IPS-18a (cell line): ENCODE measurements at regions not wholly inside any gene's neighbourhood (a gene's known extent, or its start where the extent isn't known, plus 50 kb on each side); places are given as distances from the start of the nearest gene placed in this dataset.

Experiments used
- H3K27ac ChIP-seq: one replicate; pipeline ENCODE4 v1.5.1; 2013; ENCODE audit warnings: low read length
- H3K27me3 ChIP-seq: one replicate; pipeline ENCODE4 v1.6.1; 2013; ENCODE audit warnings: mild to moderate bottlenecking, low read length; ENCODE audit not compliant: control insufficient read depth, insufficient read depth
- H3K36me3 ChIP-seq: one replicate; pipeline ENCODE4 v1.6.1; 2013; ENCODE audit warnings: low read depth, low read length; ENCODE audit not compliant: control insufficient read depth
- H3K4me1 ChIP-seq: one replicate; pipeline ENCODE4 v1.6.1; 2013; ENCODE audit warnings: low read depth, low read length; ENCODE audit not compliant: control insufficient read depth
- H3K4me3 ChIP-seq: one replicate; pipeline ENCODE4 v1.5.1; 2013; ENCODE audit warnings: low read length
- H3K9ac ChIP-seq: one replicate; pipeline ENCODE4 v1.6.1; 2013; ENCODE audit warnings: mild to moderate bottlenecking, low read length, moderate library complexity
- H3K9me3 ChIP-seq: one replicate; pipeline ENCODE4 v1.6.1; 2013; ENCODE audit warnings: low read depth, low read length; ENCODE audit not compliant: control insufficient read depth

DNA sequence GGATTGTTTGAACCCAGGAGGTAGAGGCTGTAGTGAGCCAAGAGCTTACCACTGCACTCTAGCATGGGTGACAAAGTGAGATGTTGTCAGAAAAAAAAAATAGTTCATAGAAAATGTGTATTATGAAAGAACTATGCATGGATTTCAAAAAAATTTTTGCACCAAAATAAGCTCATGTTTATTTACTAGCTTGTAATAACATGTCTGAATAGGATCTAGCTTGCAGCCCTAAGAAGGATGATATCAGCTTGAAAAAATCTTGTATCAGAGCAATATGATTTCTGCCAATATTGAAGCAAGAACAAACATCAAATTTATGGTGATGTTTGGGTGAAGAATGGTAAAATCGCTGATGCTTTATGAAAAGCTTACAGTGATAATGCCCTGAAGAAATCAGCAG, 97.0 kb upstream of the RFX8 start:
- H3K36me3 ChIP-seq: no peaks in the 10 kb centered on the region
- H3K9me3 ChIP-seq: no peaks in the 10 kb centered on the region
- H3K4me1 ChIP-seq: no peaks in the 10 kb centered on the region
- H3K27ac ChIP-seq: no peak overlapping the region
- H3K9ac ChIP-seq: no peak overlapping the region
- H3K27me3 ChIP-seq: no peaks in the 10 kb centered on the region
- no peak overlapping the region for H3K4me3 ChIP-seq

DNA sequence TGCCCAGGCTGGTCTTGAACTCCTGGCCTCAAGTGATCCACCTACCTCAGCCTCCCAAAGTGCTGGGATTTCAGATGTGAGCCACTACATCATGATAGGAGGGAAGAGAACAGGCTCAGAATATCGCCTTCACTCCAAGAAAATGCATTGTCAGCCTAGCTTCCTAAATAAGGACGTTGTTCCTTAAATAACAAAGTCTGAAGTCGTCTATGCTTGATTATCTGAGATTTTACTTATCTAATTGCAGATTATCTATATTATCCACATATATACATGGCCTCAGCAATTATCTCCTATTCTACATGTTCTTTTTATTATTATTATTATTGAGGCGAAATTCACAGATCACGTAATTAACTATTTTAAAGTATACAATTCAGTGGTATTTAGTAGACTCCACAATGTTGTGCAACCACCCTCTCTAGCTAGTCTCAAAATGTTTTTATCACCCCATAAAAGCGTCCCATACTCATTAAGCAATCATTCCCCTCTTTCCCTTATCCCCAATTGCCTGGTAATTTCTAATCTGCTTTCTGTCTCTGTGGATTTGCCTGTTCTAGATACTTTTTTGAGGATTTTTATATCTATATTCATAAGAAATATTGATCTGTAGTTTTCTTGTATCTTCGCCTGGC, 95.1 kb upstream of the RFX8 start:
- H3K9me3 ChIP-seq: no peaks in the 10 kb centered on the region
- no peaks in the 10 kb centered on the region for H3K27me3 ChIP-seq
- H3K36me3 ChIP-seq: no peaks in the 10 kb centered on the region
- no peak overlapping the region for H3K4me3 ChIP-seq
- no peak overlapping the region for H3K9ac ChIP-seq
- H3K27ac ChIP-seq: no peak overlapping the region
- H3K4me1 ChIP-seq: peaks cover 9% of the 10 kb centered on the region

DNA sequence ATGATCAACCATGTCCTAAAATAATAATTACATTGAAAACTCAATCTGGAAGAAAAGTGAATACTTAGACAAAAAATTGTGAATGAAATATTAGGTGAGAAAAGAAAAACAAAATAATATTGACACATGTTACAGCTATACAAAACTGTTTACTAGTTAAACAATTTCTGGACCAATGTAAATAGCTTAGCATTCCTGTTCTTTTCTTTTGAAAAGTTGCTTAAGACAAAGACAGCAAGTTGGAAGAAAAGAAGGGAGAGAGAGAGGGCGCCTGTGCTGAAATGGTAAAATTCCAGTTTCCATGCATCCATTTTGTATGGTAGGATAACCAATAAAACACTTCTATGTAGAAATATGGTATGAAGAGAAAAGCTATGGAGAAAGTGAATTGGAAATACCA, 94.1 kb upstream of the RFX8 start:
- Histone ChIP-seq H3K4me3 (no peak overlapping the region), H3K36me3 (no peaks in the 10 kb centered on the region), H3K9ac (no peak overlapping the region), H3K4me1 (peaks cover 9% of the 10 kb centered on the region), H3K27ac (no peak overlapping the region), H3K27me3 (no peaks in the 10 kb centered on the region), H3K9me3 (no peaks in the 10 kb centered on the region)

DNA sequence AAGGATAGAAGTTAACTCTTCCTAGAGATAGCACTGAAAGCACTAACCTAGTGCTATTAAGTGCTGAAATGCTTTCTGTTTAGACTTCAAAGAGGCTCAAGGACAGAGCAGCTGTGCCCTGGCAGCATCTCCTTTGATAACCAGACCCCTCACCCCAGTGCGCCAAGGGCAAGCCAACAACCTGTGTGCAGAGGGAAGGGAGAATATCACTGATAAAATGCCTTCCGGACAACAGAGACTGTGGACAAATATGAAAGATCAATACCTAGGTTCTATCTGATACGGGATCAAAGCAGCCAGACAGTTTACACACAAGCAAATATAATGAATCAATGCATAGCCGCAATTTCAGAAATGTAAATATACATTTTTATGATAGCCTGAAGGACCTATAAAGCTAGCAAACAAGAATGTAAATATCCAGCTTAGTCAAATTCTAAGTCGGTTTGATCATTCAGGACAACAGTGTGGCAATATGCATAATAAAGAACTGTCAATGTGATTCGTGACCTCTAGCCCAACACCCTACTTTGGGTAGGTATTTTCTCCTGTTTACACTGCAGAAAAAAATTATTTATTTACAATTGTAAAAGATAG, 91.8 kb upstream of the RFX8 start:
- no peak overlapping the region for H3K4me3 ChIP-seq
- H3K9ac ChIP-seq: no peak overlapping the region
- no peak overlapping the region for H3K27ac ChIP-seq
- H3K4me1 ChIP-seq: peaks cover 9% of the 10 kb centered on the region
- H3K9me3 ChIP-seq: no peaks in the 10 kb centered on the region
- no peaks in the 10 kb centered on the region for H3K27me3 ChIP-seq
- H3K36me3 ChIP-seq: no peaks in the 10 kb centered on the region

DNA sequence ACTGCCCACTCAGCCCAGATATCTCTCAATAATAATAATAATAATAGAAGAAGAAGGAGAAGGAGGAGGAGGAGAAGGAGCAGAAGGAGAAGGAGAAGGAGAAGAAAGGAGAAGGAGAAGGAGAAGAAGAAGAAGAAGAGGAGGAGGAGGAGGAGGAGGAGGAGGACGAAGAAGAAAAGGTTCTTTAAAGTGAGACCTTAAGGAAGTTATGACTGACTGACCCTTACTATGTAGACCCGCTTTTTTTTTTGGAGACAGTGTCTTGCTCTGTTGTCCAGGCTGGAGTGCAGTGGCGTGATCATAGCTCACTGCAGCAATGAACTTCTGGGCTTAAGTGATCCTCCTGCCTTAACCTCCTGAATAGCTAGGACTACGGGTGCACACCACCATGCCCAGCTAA, 88.9 kb upstream of the RFX8 start:
- Histone ChIP-seq H3K4me3 (no peak overlapping the region), H3K27me3 (no peaks in the 10 kb centered on the region), H3K27ac (no peak overlapping the region), H3K4me1 (peaks cover 9% of the 10 kb centered on the region), H3K9ac (no peak overlapping the region), H3K36me3 (no peaks in the 10 kb centered on the region), H3K9me3 (no peaks in the 10 kb centered on the region)

DNA sequence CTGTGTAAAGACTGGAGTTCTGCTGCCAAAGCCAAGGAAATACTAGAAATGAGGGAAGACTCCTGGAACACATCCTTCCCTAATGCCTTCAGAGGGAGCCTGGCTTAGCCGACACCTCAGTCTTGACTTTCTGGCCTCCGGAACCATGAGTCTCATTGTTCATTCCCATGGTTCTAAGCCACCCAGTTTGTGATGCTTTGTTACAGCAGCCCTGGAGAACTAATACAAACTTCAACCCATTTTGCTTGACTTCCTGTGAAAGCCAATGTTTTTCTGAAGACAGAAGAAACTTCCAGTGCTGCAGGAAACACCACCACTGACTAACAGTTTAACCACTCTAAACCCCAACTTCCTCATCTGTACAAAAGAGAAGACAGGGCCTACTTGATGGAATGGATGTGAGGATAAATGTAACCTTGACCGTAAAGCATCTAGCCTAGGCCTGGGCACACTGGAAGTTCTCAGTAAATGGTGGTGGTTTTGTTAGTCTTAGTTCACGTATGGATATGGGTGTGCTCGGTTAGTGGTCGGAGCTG, 85.9 kb upstream of the RFX8 start:
- Histone ChIP-seq H3K9me3 (no peaks in the 10 kb centered on the region), H3K4me1 (peaks cover 3% of the 10 kb centered on the region), H3K4me3 (no peak overlapping the region), H3K27me3 (no peaks in the 10 kb centered on the region), H3K9ac (no peak overlapping the region), H3K36me3 (no peaks in the 10 kb centered on the region), H3K27ac (no peak overlapping the region)

DNA sequence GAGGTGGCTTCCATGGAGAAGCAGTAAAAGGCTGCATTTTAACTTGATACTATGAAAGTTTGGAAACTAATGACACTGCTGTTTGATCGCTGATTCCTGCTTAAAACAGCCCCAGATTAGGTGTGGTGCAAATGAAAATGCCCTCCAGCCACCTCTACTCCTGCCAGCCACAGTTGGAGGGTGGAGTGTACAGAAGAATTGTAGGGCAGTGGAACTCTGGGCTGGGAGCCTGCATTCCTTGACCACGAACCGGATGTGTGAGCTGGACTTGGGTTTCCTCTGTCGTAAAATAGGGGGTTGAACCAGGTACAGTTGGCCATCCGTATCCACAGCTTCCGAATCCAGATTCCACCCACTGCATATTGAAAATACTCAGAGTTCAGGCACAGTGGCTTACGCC, 84.6 kb upstream of the RFX8 start:
- Histone ChIP-seq H3K4me1 (peaks cover 3% of the 10 kb centered on the region), H3K4me3 (no peak overlapping the region), H3K36me3 (no peaks in the 10 kb centered on the region), H3K27me3 (no peaks in the 10 kb centered on the region), H3K9me3 (no peaks in the 10 kb centered on the region), H3K27ac (no peak overlapping the region), H3K9ac (no peak overlapping the region)

DNA sequence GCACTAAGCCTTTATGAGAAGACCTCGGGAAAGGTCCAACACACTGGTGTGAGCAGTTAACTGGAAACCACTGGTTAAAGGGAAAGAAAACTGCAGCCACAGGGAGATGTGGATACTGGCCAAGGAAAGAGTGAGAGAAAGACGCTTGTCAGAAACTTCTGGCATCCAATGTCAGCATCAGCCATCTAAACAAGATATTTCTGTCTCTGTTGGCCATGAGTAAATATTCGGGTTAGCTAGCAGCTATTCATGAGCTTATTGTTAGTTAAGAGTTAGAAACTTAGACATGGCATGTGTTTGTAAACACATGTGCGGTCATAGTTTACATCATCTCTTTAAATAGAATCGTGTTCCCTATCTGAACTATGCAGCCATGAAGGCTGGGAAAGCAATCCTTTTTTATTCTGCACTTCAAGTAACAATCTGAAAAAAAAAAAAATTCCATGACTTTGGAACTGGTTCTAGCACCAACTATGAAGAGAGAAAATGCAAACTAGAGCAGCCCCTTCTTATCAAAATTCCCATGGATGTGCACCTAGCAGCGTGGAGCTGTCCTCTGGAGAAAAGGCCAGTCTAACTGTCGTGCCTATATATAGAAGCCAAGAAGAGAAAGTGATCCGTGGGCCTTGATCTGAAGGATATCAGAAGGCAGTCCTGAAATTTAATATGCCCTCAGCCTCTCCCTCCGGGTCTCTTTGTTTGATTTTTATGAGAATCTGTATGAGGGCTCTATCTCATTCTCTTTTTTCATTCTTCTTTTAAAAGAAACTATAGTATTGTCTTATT, 84.0 kb upstream of the RFX8 start:
- H3K4me3 ChIP-seq: no peak overlapping the region
- H3K4me1 ChIP-seq: peaks cover 3% of the 10 kb centered on the region
- no peaks in the 10 kb centered on the region for H3K36me3 ChIP-seq
- no peak overlapping the region for H3K27ac ChIP-seq
- H3K9me3 ChIP-seq: no peaks in the 10 kb centered on the region
- no peaks in the 10 kb centered on the region for H3K27me3 ChIP-seq
- H3K9ac ChIP-seq: no peak overlapping the region

DNA sequence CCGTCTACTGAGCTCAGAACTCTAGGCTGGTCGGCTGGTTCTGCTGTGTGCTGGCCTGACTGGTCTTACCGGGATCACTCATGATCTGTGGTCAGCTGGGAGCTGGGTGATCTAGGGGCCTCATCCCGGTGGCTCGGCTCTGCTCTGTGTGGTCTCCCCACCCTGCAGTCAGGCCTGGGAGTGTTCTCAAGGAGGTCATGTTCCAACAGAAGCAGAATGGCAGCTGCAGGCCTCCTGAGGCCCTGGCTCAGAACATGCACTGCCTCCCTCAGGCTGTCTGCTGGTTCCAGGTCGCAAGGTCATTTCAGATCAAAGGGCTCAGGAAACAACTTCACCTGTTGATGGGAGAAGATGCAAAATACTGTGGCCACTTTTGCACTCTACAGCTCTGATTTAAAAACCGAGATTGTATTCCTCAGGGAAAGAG, 81.1 kb upstream of the RFX8 start:
- no peaks in the 10 kb centered on the region for H3K9me3 ChIP-seq
- no peaks in the 10 kb centered on the region for H3K36me3 ChIP-seq
- no peak overlapping the region for H3K27ac ChIP-seq
- peaks cover 3% of the 10 kb centered on the region for H3K4me1 ChIP-seq
- H3K9ac ChIP-seq: no peak overlapping the region
- H3K27me3 ChIP-seq: no peaks in the 10 kb centered on the region
- H3K4me3 ChIP-seq: no peak overlapping the region

DNA sequence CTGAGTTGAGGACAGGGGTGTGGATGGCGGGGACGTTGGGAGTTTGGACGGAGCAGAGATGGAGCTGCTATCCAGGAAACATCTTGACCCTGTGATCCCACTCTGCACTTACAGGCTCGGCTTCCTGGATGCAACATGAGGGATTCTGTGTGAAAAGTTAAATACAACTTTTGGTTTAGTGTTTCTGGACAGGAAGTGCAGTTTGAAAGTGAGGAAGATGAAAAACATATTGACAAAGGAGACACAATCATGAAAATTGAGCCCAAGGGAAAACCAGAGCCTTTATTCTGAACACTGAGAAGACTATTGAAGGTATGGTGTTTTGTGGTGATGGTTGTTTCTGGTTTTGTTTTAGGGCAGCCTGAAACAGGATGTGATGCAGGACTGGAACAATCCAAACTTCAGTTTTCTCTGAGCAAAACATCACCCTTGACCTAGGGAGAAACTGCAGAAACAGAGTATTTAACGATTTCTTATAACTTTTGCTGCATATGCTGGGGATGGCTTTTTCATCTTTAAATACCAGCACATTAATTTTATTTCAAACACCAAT, 76.5 kb upstream of the RFX8 start:
- H3K9me3 ChIP-seq: no peaks in the 10 kb centered on the region
- H3K27me3 ChIP-seq: no peaks in the 10 kb centered on the region
- no peak overlapping the region for H3K27ac ChIP-seq
- no peak overlapping the region for H3K9ac ChIP-seq
- H3K4me1 ChIP-seq: peaks cover 3% of the 10 kb centered on the region
- H3K36me3 ChIP-seq: no peaks in the 10 kb centered on the region
- no peak overlapping the region for H3K4me3 ChIP-seq

DNA sequence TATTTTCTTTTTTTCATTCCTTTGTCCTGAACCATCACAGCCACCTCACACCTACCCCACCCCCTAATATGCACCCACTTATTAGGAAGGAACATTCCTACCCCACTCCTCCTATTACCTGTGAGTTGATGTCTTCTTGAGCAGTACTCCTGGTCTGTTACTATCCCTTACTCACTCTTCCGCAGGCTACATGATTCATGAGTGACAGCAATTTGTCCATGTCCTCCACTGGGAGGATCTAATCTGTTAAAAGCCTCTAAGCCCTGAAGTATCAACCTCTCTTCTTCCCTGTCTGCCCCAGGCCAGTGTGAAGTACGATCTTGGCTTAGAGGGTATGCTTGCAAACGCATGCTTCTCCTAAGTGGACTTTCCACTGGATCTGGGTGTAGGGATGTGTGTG, 75.6 kb upstream of the RFX8 start:
- no peaks in the 10 kb centered on the region for H3K4me1 ChIP-seq
- no peaks in the 10 kb centered on the region for H3K9me3 ChIP-seq
- H3K27ac ChIP-seq: no peak overlapping the region
- H3K4me3 ChIP-seq: no peak overlapping the region
- H3K36me3 ChIP-seq: no peaks in the 10 kb centered on the region
- no peak overlapping the region for H3K9ac ChIP-seq
- H3K27me3 ChIP-seq: no peaks in the 10 kb centered on the region
